ENCODE measurements at regions not wholly inside any gene's neighbourhood (a gene's known extent, or its start where the extent isn't known, plus 50 kb on each side); places are given as distances from the start of the nearest gene placed in this dataset.

- TF ChIP-seq EZH2 (IDR thresholded peaks at IDR 0.05; ENCODE audit: insufficient read depth, poor library complexity, severe bottlenecking) = no peak
- no peak for TF ChIP-seq EZH2phosphoT487 (IDR thresholded peaks at IDR 0.05; ENCODE audit: insufficient read depth, low read depth)
These were observed 484.0 kb downstream of the NAF1 start for GRCh38 chr4:162682651-162683050.
